ENCODE measurements at regions not wholly inside any gene's neighbourhood (a gene's known extent, or its start where the extent isn't known, plus 50 kb on each side); places are given as distances from the start of the nearest gene placed in this dataset.
A peak's percentile ranks its signal among the peaks of the same experiment; 100 is the strongest.

DNA sequence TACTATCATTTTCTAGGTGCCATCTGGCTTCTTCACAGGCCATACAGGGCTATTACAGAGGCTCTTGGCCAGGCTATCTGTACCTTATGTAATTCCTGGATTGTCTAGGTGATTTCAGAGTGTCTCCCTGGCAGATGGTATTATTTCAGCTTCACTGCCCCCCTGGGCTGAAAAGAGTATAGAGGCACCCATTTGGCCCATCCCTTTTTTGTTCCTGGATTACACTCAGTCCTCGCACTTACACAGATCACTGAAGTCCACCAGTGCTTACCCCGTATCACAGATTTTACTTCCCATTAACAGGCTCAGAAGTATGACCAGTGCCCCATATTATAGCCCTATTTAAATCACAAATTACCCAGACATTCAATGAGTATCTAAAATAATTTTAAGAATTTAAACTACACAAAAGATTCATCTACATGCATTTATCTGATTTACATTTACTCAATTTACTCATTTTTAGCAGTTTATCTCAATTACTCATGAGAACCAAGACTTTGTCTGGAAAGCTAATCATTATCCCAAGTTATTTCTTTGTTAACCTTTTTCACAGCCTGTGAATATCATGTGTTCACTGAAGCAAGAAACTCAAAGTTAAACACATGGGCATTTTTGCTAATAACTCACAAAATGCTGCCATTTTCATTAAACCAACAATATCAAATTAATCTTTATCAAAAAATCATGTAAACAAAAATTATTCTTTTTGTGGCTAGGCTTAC is 121.0 kb downstream of the PCDH20 start:
- no peaks in the 10 kb centered on the region for H3F3A ChIP-seq (ENCODE audit: insufficient read depth, low read depth)
- CTCF ChIA-PET = no interaction called here
- intact Hi-C loops (cut with micrococcal nuclease; ENCODE audit: unreplicated experiment) = loop anchor here (10.0 kb wide), 1 partner anchor 390 kb away; no protein-coding TSS in a partner anchor
- no peak for DNase-seq
- H3K9me2 ChIP-seq (ENCODE audit: insufficient read depth) = no peaks in the 10 kb centered on the region
- H3K79me2 ChIP-seq (ENCODE audit: low read depth) = no peaks in the 10 kb centered on the region
- no peaks in the 10 kb centered on the region for H4K20me1 ChIP-seq (ENCODE audit: insufficient read depth)
- POLR2A ChIA-PET (ENCODE audit: unreplicated experiment) = no interaction called here
- no peaks in the 10 kb centered on the region for H3K36me3 ChIP-seq (ENCODE audit: low read depth)
- no peak overlapping the region for H2AFZ ChIP-seq
- no peak for TF ChIP-seq EZH2 (IDR thresholded peaks at IDR 0.05; ENCODE audit: low read depth)
- TF ChIP-seq, protein P1, sequence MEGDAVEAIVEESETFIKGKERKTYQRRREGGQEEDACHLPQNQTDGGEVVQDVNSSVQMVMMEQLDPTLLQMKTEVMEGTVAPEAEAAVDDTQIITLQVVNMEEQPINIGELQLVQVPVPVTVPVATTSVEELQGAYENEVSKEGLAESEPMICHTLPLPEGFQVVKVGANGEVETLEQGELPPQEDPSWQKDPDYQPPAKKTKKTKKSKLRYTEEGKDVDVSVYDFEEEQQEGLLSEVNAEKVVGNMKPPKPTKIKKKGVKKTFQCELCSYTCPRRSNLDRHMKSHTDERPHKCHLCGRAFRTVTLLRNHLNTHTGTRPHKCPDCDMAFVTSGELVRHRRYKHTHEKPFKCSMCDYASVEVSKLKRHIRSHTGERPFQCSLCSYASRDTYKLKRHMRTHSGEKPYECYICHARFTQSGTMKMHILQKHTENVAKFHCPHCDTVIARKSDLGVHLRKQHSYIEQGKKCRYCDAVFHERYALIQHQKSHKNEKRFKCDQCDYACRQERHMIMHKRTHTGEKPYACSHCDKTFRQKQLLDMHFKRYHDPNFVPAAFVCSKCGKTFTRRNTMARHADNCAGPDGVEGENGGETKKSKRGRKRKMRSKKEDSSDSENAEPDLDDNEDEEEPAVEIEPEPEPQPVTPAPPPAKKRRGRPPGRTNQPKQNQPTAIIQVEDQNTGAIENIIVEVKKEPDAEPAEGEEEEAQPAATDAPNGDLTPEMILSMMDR (conservative IDR thresholded peaks at IDR 0.05) = no peak
- no peaks in the 10 kb centered on the region for H3K4me1 ChIP-seq (replicated peaks; ENCODE audit: insufficient read depth)
- no peaks in the 10 kb centered on the region for H3K27me3 ChIP-seq (ENCODE audit: insufficient read depth, low read depth)
- BruUV-seq (replicated peaks) = no TSS peak
- H3K27ac ChIP-seq = no peak overlapping the region
- no peak overlapping the region for H3K4me3 ChIP-seq
- H3K9me3 ChIP-seq (ENCODE audit: insufficient read depth, low read depth) = no peaks in the 10 kb centered on the region
- no peak overlapping the region for H3K4me2 ChIP-seq

- CTCF ChIA-PET = no interaction called here
- intact Hi-C loops (cut with micrococcal nuclease; ENCODE audit: unreplicated experiment) = loop anchor here (5.0 kb wide), 1 partner anchor 666 kb away; no protein-coding TSS in a partner anchor
These were observed 129.4 kb downstream of the PCDH20 start for GRCh38 chr13:61286148-61286745.

GRCh38 chr13:61277586-61278276 is 137.9 kb downstream of the PCDH20 start:
- TF ChIP-seq EZH2 (IDR thresholded peaks at IDR 0.05; ENCODE audit: low read depth) = no peak
- TF ChIP-seq, protein P1 (conservative IDR thresholded peaks at IDR 0.05) = no peak
- Histone ChIP-seq H3K79me2 (ENCODE audit: low read depth) (no peaks in the 10 kb centered on the region), H3F3A (ENCODE audit: insufficient read depth, low read depth) (no peaks in the 10 kb centered on the region), H3K9me3 (ENCODE audit: insufficient read depth, low read depth) (no peaks in the 10 kb centered on the region), H3K4me2 (no peak overlapping the region), H4K20me1 (ENCODE audit: insufficient read depth) (no peaks in the 10 kb centered on the region), H3K27me3 (ENCODE audit: insufficient read depth, low read depth) (no peaks in the 10 kb centered on the region), H3K27ac (no peak overlapping the region), H3K36me3 (ENCODE audit: low read depth) (no peaks in the 10 kb centered on the region), H3K9me2 (ENCODE audit: insufficient read depth) (no peaks in the 10 kb centered on the region), H3K4me1 (replicated peaks; ENCODE audit: insufficient read depth) (no peaks in the 10 kb centered on the region), H3K4me3 (no peak overlapping the region), H2AFZ (no peak overlapping the region)
- POLR2A ChIA-PET (ENCODE audit: unreplicated experiment) = no interaction called here
- DNase-seq = no peak
- CTCF ChIA-PET = no interaction called here
- intact Hi-C loops (cut with micrococcal nuclease; ENCODE audit: unreplicated experiment) = no loop called here
- no TSS peak for BruUV-seq (replicated peaks)

More at GRCh38 chr13:61286148-61286745, 129.4 kb downstream of the PCDH20 start:
- no TSS peak for BruUV-seq (replicated peaks)
- Histone ChIP-seq H3K4me2 (no peak overlapping the region), H2AFZ (no peak overlapping the region), H3F3A (ENCODE audit: insufficient read depth, low read depth) (no peaks in the 10 kb centered on the region), H3K4me3 (no peak overlapping the region), H4K20me1 (ENCODE audit: insufficient read depth) (no peaks in the 10 kb centered on the region), H3K79me2 (ENCODE audit: low read depth) (no peaks in the 10 kb centered on the region), H3K9me3 (ENCODE audit: insufficient read depth, low read depth) (no peaks in the 10 kb centered on the region), H3K4me1 (replicated peaks; ENCODE audit: insufficient read depth) (no peaks in the 10 kb centered on the region), H3K27me3 (ENCODE audit: insufficient read depth, low read depth) (no peaks in the 10 kb centered on the region), H3K36me3 (ENCODE audit: low read depth) (no peaks in the 10 kb centered on the region), H3K9me2 (ENCODE audit: insufficient read depth) (no peaks in the 10 kb centered on the region), H3K27ac (no peak overlapping the region)
- TF ChIP-seq, protein P1 (conservative IDR thresholded peaks at IDR 0.05) = peak; percentile 50
- TF ChIP-seq EZH2 (IDR thresholded peaks at IDR 0.05; ENCODE audit: low read depth) = no peak
- POLR2A ChIA-PET (ENCODE audit: unreplicated experiment) = no interaction called here
- DNase-seq = peak in 1 of 2 experiments; percentile 9
